ENCODE measurements at regions not wholly inside any gene's neighbourhood (a gene's known extent, or its start where the extent isn't known, plus 50 kb on each side); places are given as distances from the start of the nearest gene placed in this dataset.

- Mint-ChIP-seq H3K36me3 (ENCODE audit: low read depth) (no peaks in the 10 kb centered on the region), H3K9me3 (no peaks in the 10 kb centered on the region), H3K27me3 (no peaks in the 10 kb centered on the region), H3K4me1 (no peaks in the 10 kb centered on the region), H3K4me3 (no peak overlapping the region), H3K27ac (no peak overlapping the region)
- ATAC-seq (no peak), DNase-seq (no peak)
Measured at GRCh38 chr12:34342048-34342447, 319.8 kb downstream of the ALG10 start.

- Mint-ChIP-seq H3K27ac (no peak overlapping the region), H3K36me3 (ENCODE audit: low read depth) (no peaks in the 10 kb centered on the region)
Measured at GRCh38 chr12:34343345-34343744, 321.0 kb downstream of the ALG10 start.

GRCh38 chr12:34343766-34344165 lies 321.5 kb downstream of the ALG10 start:
- Mint-ChIP-seq H3K27ac (no peak overlapping the region), H3K4me3 (no peak overlapping the region), H3K9me3 (no peaks in the 10 kb centered on the region), H3K4me1 (no peaks in the 10 kb centered on the region), H3K27me3 (no peaks in the 10 kb centered on the region), H3K36me3 (ENCODE audit: low read depth) (no peaks in the 10 kb centered on the region)
- DNase-seq (no peak), ATAC-seq (no peak)

More at GRCh38 chr12:34343345-34343744, 321.0 kb downstream of the ALG10 start:
- Mint-ChIP-seq H3K4me1 (no peaks in the 10 kb centered on the region), H3K27me3 (no peaks in the 10 kb centered on the region), H3K9me3 (no peaks in the 10 kb centered on the region), H3K4me3 (no peak overlapping the region)
- no peak for ATAC-seq
- DNase-seq, result no peak

GRCh38 chr12:34344851-34345522 lies 322.7 kb downstream of the ALG10 start:
- Mint-ChIP-seq H3K4me1 (no peaks in the 10 kb centered on the region), H3K9me3 (no peaks in the 10 kb centered on the region), H3K27me3 (no peaks in the 10 kb centered on the region), H3K4me3 (no peak overlapping the region), H3K27ac (no peak overlapping the region), H3K36me3 (ENCODE audit: low read depth) (no peaks in the 10 kb centered on the region)
- no peak for DNase-seq
- no peak for ATAC-seq

- no peaks in the 10 kb centered on the region for H3K36me3 Mint-ChIP-seq (ENCODE audit: low read depth)
- no peaks in the 10 kb centered on the region for H3K9me3 Mint-ChIP-seq
- ATAC-seq (no peak), DNase-seq (no peak)
- no peak overlapping the region for H3K4me3 Mint-ChIP-seq
- no peaks in the 10 kb centered on the region for H3K4me1 Mint-ChIP-seq
- H3K27ac Mint-ChIP-seq, result no peak overlapping the region
- H3K27me3 Mint-ChIP-seq, result no peaks in the 10 kb centered on the region
Measured at GRCh38 chr12:34345801-34346200, 323.5 kb downstream of the ALG10 start.

GRCh38 chr12:34346372-34347034 lies 324.2 kb downstream of the ALG10 start:
- no peak for ATAC-seq
- H3K4me1 Mint-ChIP-seq, result no peaks in the 10 kb centered on the region
- no peak for DNase-seq
- no peak overlapping the region for H3K4me3 Mint-ChIP-seq
- H3K36me3 Mint-ChIP-seq (ENCODE audit: low read depth), result no peaks in the 10 kb centered on the region
- H3K27me3 Mint-ChIP-seq, result no peaks in the 10 kb centered on the region
- H3K9me3 Mint-ChIP-seq, result no peaks in the 10 kb centered on the region
- H3K27ac Mint-ChIP-seq, result no peak overlapping the region

- DNase-seq (no peak), ATAC-seq (no peak)
- Mint-ChIP-seq H3K9me3 (no peaks in the 10 kb centered on the region), H3K27ac (no peak overlapping the region), H3K4me1 (no peaks in the 10 kb centered on the region), H3K36me3 (ENCODE audit: low read depth) (no peaks in the 10 kb centered on the region), H3K4me3 (no peak overlapping the region), H3K27me3 (no peaks in the 10 kb centered on the region)
Measured at GRCh38 chr12:34347367-34347766, 325.1 kb downstream of the ALG10 start.

- no peaks in the 10 kb centered on the region for H3K27me3 Mint-ChIP-seq
- ATAC-seq (no peak), DNase-seq (no peak)
- H3K4me1 Mint-ChIP-seq, result no peaks in the 10 kb centered on the region
- no peaks in the 10 kb centered on the region for H3K36me3 Mint-ChIP-seq (ENCODE audit: low read depth)
- no peaks in the 10 kb centered on the region for H3K9me3 Mint-ChIP-seq
- no peak overlapping the region for H3K4me3 Mint-ChIP-seq
- no peak overlapping the region for H3K27ac Mint-ChIP-seq
Measured at GRCh38 chr12:34348064-34348463, 325.8 kb downstream of the ALG10 start.

GRCh38 chr12:34348836-34349672 lies 326.8 kb downstream of the ALG10 start:
- DNase-seq (no peak), ATAC-seq (no peak)
- Mint-ChIP-seq H3K27me3 (no peaks in the 10 kb centered on the region), H3K27ac (no peak overlapping the region), H3K9me3 (no peaks in the 10 kb centered on the region), H3K4me1 (no peaks in the 10 kb centered on the region), H3K36me3 (ENCODE audit: low read depth) (no peaks in the 10 kb centered on the region), H3K4me3 (no peak overlapping the region)

- Mint-ChIP-seq H3K9me3 (no peaks in the 10 kb centered on the region), H3K4me1 (no peaks in the 10 kb centered on the region), H3K36me3 (ENCODE audit: low read depth) (no peaks in the 10 kb centered on the region), H3K27ac (no peak overlapping the region), H3K4me3 (no peak overlapping the region), H3K27me3 (no peaks in the 10 kb centered on the region)
- no peak for DNase-seq
- no peak for ATAC-seq
Measured at GRCh38 chr12:34349673-34349961, 327.3 kb downstream of the ALG10 start.

- H3K9me3 Mint-ChIP-seq, result no peaks in the 10 kb centered on the region
- H3K36me3 Mint-ChIP-seq (ENCODE audit: low read depth), result no peaks in the 10 kb centered on the region
- no peak overlapping the region for H3K27ac Mint-ChIP-seq
- DNase-seq, result no peak
- H3K4me1 Mint-ChIP-seq, result no peaks in the 10 kb centered on the region
- ATAC-seq, result no peak
- no peaks in the 10 kb centered on the region for H3K27me3 Mint-ChIP-seq
- no peak overlapping the region for H3K4me3 Mint-ChIP-seq
Measured at GRCh38 chr12:34350092-34351041, 328.1 kb downstream of the ALG10 start.

- no peak overlapping the region for H3K4me3 Mint-ChIP-seq
- no peaks in the 10 kb centered on the region for H3K27me3 Mint-ChIP-seq
- ATAC-seq, result no peak
- no peak overlapping the region for H3K27ac Mint-ChIP-seq
- H3K4me1 Mint-ChIP-seq, result no peaks in the 10 kb centered on the region
- H3K9me3 Mint-ChIP-seq, result no peaks in the 10 kb centered on the region
- DNase-seq, result no peak
- no peaks in the 10 kb centered on the region for H3K36me3 Mint-ChIP-seq (ENCODE audit: low read depth)
Measured at GRCh38 chr12:34352098-34352497, 329.8 kb downstream of the ALG10 start.

GRCh38 chr12:34354239-34355200 lies 332.2 kb downstream of the ALG10 start:
- H3K4me3 Mint-ChIP-seq, result no peak overlapping the region
- ATAC-seq (no peak), DNase-seq (no peak)
- no peaks in the 10 kb centered on the region for H3K4me1 Mint-ChIP-seq
- H3K27ac Mint-ChIP-seq, result no peak overlapping the region
- H3K27me3 Mint-ChIP-seq, result no peaks in the 10 kb centered on the region
- H3K9me3 Mint-ChIP-seq, result no peaks in the 10 kb centered on the region
- no peaks in the 10 kb centered on the region for H3K36me3 Mint-ChIP-seq (ENCODE audit: low read depth)
